Brain microvascular endothelial cell (primary cell): ENCODE measurements at regions not wholly inside any gene's neighbourhood (a gene's known extent, or its start where the extent isn't known, plus 50 kb on each side); places are given as distances from the start of the nearest gene placed in this dataset.

ENCODE experiments used
- DNase-seq: peaks from one replicate; pipeline ENCODE4 v3.0.0-alpha.2; 2020
- H3K27ac ChIP-seq: fragments of 250-450 bp; sonication (Bioruptor Pico); 2 replicates; pipeline ENCODE4 v1.5.1; 2020; ENCODE audit warnings: mild to moderate bottlenecking, moderate library complexity
- H3K27me3 ChIP-seq: fragments of 250-450 bp; sonication (Bioruptor Pico); replicated peaks from 2 replicates; pipeline ENCODE4 v1.5.1; 2020; ENCODE audit warnings: mild to moderate bottlenecking
- H3K36me3 ChIP-seq: fragments of 250-450 bp; sonication (Bioruptor Pico); replicated peaks from 2 replicates; pipeline ENCODE4 v1.5.1; 2020; ENCODE audit warnings: mild to moderate bottlenecking
- H3K4me3 ChIP-seq: 2 replicates; pipeline ENCODE4 v1.5.1; 2011; ENCODE audit warnings: low read depth, mild to moderate bottlenecking, control low read depth, low read length, moderate library complexity
- CTCF ChIP-seq: IDR thresholded peaks from 2 replicates; pipeline ENCODE4 v1.5.1; 2011; ENCODE audit warnings: low read depth, mild to moderate bottlenecking, moderate library complexity, low read length, control low read depth, inconsistent platforms; ENCODE audit errors: missing control alignments
- in situ Hi-C: cut with HindIII; loops from 2 replicates; pipeline ENCODE4 v1.10.0; 2017; ENCODE audit warnings: low sequenced_read_pairs, low pct_ligation_motif_present

- TF ChIP-seq CTCF = no peak
- in situ Hi-C loops = no loop called here
- Histone ChIP-seq H3K4me3 (no peak overlapping the region), H3K27ac (no peak overlapping the region), H3K27me3 (no peaks in the 10 kb centered on the region), H3K36me3 (no peaks in the 10 kb centered on the region)
- DNase-seq = no peak
Observed at GRCh38 chr4:81923140-81923539, 450.7 kb downstream of the HNRNPD start.

GRCh38 chr4:81922313-81922712, 450.6 kb upstream of the RASGEF1B start:
- H3K27ac ChIP-seq = no peak overlapping the region
- no peak for DNase-seq
- TF ChIP-seq CTCF = no peak
- H3K27me3 ChIP-seq = no peaks in the 10 kb centered on the region
- no peaks in the 10 kb centered on the region for H3K36me3 ChIP-seq
- no peak overlapping the region for H3K4me3 ChIP-seq
- in situ Hi-C loops = no loop called here

GRCh38 chr4:81921751-81922159, 450.0 kb upstream of the RASGEF1B start:
- Histone ChIP-seq H3K4me3 (no peak overlapping the region), H3K36me3 (no peaks in the 10 kb centered on the region), H3K27ac (no peak overlapping the region), H3K27me3 (no peaks in the 10 kb centered on the region)
- no peak for DNase-seq
- TF ChIP-seq CTCF = no peak
- in situ Hi-C loops = no loop called here

- no peaks in the 10 kb centered on the region for H3K36me3 ChIP-seq
- no peaks in the 10 kb centered on the region for H3K27me3 ChIP-seq
- TF ChIP-seq CTCF = no peak
- no peak overlapping the region for H3K4me3 ChIP-seq
- DNase-seq = no peak
- in situ Hi-C loops = no loop called here
- no peak overlapping the region for H3K27ac ChIP-seq
Observed at GRCh38 chr4:81919810-81920209, 448.1 kb upstream of the RASGEF1B start.

- TF ChIP-seq CTCF = peak; percentile 35
- in situ Hi-C loops = no loop called here
- peak; percentile 2 for DNase-seq
- Histone ChIP-seq H3K27ac (no peak overlapping the region), H3K27me3 (no peaks in the 10 kb centered on the region), H3K4me3 (no peak overlapping the region), H3K36me3 (no peaks in the 10 kb centered on the region)
Observed at GRCh38 chr4:81919223-81919622, 447.5 kb upstream of the RASGEF1B start.

GRCh38 chr4:81915430-81915829, 443.7 kb upstream of the RASGEF1B start:
- Histone ChIP-seq H3K36me3 (no peaks in the 10 kb centered on the region), H3K27me3 (no peaks in the 10 kb centered on the region), H3K27ac (no peak overlapping the region), H3K4me3 (no peak overlapping the region)
- no peak for DNase-seq
- in situ Hi-C loops = no loop called here
- no peak for TF ChIP-seq CTCF
